HG03095 (cell line): ENCODE measurements at regions not wholly inside any gene's neighbourhood (a gene's known extent, or its start where the extent isn't known, plus 50 kb on each side); places are given as distances from the start of the nearest gene placed in this dataset.

Source experiments
- ATAC-seq: cut with Tn5 transposase; IDR thresholded peaks from one replicate; pipeline ENCODE4 v1.9.1; 2021; ENCODE audit warnings: moderate library complexity; ENCODE audit not compliant: unreplicated experiment

DNA sequence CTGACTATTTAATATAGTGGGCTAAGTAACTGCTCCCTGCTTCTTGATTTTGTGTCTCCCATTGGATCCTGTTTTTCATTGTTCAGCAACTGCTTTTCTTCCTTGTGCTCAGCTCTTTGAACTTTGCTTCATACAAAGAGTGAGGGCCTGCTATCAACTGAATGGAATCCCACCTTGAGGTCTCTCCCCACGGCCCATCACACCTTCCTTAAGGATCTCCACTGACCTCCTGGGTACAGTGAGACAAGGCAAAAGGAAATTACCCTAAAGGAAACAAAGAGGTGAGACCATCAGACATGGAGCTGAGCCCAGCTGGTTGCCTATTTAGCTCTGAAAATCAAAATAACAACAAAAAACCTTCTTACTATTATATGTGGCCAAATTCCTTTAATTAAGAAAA lies 91.3 kb upstream of the RPL34 start:
- ATAC-seq = no peak

DNA sequence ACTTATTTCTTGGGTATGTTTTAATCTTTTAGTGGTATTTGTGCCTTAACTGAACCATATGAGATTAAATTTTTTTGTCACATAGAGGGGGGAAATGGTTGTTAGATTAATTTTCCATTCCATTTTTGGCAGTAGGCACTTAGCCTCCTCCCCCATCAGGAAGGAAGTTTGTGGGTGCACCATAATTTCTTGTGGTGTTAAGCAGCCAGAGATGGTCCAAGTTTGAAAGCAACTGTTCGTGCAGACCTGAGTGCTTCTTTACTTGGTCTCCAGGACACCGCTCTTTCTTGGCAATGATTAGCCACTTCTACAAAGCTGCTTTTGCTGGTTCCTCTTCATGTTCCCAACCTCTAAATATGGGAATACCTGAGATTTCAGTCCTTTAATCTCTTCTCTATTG lies 92.7 kb upstream of the RPL34 start:
- ATAC-seq = no peak

DNA sequence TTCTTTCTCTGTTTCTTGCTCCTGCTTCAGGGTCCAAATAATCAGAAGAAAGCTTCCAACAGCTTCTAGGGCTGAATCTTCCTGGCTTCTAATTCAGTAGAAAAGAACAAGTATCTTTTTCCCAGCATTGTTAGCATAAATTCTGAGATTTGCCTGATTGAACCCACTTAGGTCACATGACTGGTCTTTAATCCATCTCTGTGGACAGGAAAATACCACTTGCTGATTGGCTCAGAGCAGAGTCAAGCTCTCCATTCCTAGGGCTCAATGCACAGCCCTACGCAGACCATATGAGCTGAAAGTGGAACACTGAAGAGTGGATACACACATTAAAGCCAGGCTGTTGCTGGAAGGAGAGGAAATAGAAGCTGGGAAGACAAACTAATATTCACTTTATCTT lies 99.6 kb upstream of the RPL34 start:
- ATAC-seq = no peak

DNA sequence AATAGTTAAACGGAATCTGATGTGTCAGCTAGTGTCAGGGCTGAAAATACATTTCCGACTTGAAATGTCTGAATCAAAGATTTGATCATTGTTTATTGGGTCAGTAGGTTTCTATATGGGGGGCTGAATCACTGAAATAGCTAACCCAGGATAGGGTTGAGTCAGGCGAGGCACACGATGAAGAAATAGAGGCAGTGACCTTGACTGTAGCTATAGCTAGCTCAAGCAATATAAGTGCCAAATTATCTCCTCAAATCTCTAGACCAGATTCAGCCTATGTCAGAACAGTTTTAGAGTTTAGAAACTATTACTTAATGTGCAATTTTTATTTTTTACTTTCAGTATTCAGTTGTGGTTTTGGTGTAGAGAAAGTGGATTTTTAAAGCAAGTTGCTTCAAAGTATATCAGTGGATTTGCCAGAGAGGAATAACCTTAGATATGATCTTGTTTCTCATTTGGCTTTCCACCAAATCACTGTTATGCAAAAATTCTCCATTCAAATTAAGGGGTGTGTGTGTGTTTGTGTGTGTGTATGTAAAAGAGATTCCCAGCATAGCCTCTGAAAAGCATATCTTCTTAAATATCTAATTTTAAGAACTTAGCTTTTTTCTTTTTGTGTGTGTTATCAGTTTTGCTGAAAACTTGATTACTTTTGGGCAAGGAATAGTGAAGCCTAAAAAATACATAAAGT lies 100.3 kb upstream of the RPL34 start:
- ATAC-seq = no peak

DNA sequence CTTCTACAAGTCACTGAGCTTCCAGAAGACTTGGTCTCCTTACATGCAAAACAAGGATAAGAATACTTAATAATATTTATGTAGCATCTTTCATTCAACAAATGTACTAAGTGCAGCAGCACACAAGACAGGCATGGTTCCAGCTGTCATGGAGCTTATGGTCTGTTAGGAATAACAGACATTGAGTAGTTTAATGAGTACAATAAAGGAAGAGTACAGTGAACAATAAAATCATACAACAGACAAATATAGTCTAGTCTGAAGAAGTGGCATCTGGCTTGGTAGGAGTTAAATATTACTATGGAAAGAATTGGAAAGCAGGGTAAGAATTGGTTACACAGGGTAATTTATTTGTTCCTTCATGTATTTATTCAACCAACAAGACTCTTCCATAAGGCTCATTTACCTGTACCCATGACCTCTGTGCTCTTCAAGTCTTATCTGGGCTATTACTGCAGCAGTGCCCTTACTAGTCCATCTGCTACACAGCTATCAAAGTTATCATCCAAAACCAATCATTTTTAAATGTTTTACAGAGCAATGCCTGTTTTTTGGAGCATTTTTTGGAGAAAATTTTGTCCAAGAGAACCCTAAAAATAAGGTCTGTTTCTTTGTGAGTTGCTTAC lies 101.1 kb upstream of the RPL34 start:
- no peak for ATAC-seq

DNA sequence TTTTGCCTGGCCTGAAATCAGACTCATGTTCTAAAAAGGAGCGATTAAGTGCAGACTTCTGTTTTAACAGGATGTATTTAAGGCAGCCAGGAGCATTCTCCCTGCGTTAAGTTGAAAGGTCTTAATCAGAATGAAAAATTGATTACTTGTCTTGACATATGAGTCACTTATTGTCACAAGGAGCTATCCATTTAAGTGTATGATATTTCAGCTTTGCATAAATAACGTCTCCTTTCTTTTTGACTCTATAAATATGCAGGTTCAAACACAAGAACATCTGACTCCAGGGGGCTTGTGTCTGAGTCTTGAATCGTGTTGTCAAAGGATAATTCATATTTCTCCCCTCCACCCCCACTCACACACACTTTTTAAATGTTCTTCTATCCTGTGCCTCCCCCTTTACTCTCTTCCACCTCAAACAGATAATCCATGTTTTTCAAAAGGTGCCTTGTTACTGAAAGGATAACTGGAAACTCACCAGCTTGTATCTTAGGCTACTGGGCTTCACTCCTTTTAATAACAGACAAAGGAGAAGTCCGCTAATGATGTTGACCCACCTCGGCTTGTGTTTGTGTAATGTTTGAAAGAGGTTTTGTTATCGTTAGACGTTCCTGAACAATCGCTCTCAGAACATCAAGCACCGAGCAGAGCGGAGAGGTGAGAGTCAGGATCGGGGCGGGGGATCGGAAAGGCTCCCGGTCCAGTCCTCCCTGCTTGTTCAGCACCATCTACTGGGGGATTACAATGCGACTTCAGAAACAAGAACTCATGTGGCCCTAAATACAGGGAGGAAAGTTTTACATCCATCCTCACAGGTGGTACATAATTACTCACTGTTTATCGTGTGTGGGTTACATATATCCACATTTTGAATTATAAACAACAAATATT lies 107.5 kb upstream of the RPL34 start:
- no peak for ATAC-seq

DNA sequence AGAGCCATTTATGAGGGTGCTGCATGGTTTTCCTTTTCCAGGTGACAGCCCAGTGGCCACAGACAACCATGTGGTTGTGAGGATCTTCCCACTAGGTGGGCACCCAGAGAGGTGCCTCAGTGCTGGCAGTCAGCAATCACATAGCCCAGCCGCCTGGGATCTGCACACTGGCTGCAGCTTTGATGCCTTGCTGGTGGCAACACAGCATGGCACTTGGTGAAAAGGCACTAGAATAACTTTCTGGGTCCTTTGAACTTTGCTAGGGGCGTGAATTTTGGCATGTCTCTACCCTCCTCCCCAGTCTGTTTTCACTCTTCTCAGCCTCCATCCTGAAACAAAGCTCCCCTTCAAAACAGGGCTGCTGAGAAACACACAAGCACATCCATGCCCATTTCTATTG lies 108.8 kb upstream of the RPL34 start:
- ATAC-seq = no peak

DNA sequence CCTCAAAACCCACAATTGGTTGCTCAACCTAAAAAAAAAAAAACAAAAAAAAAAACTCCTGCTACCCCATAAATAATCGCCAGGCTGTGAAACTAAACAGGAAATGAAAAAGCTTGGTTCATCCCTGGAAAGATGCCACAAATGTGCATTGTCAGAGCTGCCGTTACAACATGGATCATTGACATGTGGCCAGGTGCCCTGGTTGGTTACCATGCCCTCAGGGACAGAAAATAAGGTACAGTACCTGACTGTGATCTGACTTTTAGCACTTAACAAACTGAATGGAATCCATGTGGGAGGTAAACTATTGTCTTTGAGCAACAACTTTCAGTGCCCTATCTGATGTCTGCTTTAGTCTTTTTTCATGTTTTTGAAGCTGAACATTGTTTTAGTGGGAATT lies 118.0 kb upstream of the RPL34 start:
- ATAC-seq = no peak

DNA sequence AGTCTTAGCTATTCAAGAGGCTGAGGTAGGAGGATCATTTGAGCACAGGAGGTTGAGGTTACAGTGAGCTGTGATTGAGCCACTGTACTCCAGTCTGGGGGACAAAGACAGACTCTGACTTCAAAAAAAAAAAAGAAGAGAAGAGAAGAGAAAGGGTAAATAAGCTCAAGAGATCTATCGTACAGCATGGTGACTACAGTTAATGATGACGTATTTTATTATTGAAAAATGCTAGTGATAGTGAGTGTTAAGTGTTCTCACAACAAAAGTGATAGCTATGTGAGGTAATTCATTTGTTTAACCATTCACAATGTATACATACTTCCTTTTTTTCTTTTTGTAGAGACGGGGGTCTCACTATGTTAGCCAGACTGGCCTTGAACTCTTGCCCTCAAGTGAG lies 121.5 kb upstream of the RPL34 start:
- ATAC-seq = no peak

DNA sequence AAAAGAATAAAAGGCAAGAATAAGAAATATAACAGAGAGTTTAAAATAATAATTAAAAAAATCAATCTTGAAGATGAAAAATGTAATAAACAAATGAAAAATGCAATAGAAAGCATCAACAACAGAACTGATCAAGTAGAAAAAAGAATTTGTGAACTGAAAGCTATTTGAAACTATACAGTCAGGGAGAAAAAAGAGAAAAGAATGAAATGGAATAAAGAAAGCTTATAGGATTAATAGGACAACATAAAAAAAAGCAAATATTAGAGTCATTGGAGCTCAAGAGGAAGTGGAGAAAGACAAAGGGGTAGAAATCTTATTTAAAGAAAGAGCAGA lies 126.8 kb upstream of the RPL34 start:
- no peak for ATAC-seq

DNA sequence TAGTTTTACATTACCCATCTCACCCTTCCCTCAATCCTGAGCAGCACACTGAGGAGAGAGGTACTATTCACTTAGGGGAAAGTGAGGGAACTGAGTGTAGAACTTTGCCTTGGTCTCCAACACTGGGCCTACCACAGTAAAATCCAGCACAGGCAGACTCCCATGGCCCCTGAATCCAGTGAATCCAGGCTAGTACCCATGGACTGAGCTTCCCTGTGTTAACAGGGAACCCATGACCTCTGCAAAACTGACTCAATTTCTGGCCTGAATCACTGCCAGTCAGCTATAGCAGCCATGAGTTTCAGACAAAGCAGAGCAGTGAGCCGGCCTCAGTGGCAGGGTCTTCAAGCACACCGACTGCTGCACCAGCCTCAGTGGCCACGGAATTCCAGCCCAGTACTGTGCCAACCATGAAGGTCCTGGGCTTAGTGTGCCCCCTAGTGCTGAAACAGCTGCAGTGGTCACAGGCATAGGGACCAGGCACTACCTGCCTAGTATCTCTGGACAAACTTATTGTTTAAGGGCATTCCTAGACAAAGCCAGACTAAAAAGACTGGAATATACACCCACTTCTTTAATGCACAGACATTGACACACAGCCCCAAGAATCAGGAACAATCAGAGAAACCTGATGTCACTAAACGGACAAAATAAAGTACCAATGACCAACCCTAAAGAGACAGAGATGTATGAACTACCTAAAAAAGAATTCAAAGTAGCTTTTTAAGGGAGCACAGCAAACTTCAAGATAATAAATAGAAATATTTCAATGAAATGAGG lies 127.4 kb upstream of the RPL34 start:
- ATAC-seq = no peak

DNA sequence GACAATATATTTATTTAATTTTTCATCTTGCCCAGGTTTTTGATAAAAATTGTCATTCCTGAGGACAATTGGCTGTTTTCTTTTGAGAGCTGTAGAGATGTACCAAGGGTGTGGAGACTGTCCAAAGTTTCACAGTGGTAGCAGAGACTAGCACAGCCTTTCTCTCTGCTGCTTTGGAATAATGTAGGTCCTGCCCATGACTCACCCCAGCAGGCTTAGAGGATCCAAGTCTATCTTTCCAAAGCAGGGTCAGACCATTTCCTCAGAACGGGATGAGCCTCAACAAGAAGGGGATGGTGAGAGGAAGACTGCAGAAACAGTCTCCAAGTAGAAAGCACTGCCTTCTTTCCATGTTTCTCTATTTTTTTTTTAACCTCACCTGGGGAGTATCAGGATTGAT lies 131.5 kb upstream of the RPL34 start:
- no peak for ATAC-seq

DNA sequence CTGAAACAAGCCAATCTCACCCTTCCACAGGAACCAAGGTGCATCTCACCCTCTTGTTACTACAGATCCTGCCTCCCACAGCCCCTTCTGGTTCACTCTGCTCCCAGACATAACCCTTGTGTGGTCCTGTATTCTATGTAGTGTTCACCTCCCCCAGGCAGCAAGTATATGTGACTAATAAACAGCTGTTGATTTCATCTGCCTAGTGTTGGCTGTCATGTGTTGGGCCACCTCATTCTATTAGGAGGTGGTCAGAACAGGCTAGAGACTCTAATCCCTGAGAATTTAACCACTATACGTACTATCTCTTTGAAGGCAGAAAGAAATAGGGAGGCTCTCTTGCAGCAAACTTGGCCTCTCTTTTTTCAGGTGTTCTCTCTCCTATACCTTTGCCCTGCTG lies 134.3 kb upstream of the RPL34 start:
- no peak for ATAC-seq

DNA sequence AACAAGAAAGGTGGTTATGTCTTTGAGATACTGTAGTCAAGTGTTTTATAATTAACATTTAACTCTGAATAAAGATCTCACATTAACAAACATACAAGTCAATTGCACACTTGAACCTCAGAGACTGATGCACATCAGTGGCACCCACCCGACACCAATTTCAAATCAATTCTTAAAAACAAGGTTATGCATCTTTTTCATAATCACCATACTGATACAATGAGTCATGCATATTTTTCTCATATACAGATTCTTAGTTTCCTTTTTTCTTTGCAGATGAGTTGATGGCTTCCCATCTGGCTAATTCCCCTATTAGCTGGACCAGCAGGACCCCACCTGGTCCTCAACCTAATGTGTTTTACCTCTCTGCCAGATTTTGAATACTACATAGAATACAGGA lies 136.2 kb upstream of the RPL34 start:
- ATAC-seq = no peak

DNA sequence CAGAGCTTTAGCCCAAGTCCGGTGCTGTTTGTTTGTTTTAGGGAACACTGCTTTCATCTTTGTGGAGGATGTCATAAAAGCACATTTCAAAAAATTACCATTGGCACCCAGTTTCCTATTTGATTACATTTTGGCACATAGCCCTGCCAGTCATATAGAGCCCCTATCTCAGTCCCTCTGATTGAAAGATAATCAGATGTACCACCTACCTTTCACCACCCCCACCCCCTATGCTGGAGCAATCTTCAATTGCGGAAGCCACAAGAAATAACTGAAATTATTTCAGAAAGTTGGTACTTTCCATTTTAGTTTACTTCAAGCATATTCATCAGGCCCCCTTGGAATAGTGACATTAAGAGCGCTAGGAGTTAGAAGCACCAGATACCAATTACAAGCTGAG lies 136.7 kb upstream of the RPL34 start:
- ATAC-seq = no peak

DNA sequence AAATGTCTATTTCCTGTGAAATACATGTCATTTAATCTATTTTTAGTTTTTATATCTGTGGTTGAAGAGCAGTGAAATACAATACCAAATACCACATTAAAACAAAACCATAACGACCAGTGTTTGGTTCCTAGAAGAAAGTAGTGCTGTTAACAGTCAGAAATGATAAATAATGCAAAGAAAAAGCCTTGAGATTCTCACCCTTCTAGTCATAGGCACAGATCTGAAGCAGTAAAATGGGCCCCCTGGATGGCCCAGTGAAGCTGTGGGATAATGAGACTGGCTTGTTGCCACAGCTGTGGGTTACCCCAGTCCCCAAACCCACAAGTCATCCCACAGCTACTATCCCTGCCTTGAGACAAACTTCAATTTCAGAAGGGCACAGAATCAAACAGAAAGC lies 137.3 kb upstream of the RPL34 start:
- no peak for ATAC-seq

DNA sequence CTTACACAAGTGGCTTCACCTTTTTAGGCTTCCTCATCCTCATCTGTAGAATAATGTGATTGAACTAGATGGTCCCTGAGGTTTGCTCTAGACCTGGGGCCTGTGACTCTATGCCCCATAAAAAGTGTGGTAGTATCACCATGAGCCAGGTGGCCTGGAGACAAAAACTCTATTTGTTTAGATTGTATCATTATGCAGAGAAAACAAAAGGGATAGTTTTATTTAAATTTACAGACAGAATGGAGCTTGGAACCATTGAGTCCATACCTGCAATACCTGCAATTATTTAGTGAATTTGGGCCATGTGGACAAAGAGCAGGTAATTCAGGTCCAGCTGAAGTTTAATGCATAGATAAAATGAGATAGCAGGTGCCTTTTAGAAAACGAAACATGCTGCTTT lies 139.5 kb upstream of the RPL34 start:
- ATAC-seq = no peak

DNA sequence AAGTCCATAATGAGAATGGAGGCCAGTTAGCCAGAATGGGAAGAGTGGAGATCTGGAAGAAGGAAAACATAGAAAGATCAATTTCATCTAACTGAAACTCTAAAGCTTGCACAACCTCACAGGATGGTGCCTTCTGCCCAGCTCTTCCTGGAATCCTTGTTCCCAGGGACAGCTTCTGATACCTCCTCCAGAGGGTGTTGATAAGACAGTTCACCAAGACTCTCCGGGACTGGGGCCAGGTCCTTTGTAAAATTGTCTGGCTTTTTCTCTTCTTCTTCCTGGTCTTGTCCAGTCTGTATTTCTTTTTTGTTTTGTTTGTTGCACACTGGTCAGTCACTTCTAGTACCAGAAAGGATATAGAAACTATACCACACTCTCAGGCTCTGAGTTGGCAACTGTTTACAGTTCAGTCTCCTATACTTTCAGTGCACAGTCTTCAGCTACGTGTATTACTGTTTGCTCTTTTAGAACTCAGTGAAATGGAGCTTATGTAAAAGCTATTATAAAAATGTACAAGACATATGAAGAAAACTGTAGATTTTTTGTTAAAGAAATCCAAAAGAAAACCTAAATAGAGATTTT lies 142.8 kb upstream of the RPL34 start:
- no peak for ATAC-seq

DNA sequence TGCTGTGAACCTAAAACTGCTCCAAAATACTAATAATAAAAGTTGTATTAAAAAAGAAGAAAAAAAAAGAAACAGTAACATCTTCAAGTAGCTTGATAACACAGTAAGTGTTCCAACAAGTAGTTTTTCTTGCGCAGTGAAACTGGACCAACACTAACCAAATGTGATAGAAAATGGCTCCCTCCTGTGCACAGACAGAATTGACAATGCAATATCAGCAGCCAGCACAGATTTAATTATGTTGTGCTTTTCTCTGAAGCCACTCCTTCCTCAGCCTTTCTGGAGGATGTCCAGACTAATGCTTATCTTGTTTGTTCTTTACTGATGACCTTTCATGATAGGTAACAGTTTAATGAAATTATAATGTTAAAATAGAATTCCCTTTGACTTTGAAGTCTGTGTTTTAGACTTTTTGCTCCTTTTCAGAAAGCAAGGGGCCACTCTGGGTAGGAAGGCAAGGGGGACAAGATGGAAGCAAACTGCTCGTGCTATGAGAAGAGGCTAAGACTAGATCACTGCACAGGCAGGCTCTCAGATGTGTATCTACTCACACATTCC lies 147.1 kb upstream of the RPL34 start:
- ATAC-seq = no peak

DNA sequence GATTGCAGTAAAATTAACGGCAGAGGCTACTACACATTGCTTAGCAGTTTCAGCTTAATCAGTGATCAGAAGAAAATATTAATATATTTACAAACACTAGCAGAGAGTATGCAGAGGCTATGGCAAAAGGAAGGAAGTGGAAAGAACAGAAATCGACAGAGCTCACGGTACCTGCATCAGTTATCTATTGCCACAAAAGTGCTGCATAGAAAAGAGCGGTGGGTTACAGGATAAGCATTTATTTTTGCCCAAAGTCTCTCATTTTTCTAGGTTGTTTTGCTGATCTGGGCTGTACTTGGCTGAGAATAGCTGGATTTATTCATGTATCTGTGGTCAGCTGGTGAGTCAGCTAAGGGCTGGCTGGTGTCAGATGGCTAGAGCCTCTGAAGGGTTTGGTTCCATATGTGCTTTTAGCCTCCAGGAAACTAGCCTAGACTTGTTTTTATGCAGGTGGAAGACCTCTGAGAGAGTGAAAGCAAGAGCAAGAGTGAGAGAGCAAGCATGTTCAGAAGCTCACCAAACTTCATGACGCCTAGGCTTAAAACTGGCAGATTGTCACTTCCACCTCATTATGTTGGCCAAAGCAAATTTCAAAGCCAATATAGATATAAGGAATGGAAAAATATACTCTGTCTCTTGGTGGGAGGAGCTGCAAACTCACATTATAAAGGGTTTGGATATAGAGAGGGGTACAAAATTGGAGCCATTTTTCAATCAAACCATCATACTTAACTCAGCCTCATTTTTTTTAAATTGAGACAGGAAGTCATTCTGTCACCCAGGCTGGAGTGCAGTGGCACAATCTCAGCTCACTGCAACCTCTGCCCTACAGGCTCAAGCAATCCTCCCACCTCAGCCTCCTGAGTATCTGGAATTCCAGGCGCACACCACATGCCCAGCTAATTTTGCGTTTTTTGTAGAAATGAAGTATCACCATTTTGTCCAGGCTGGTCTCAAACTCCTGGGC lies 153.2 kb upstream of the RPL34 start:
- peak; percentile 96 for ATAC-seq
